Body of pancreas (tissue), 4 donors: ENCODE measurements at regions not wholly inside any gene's neighbourhood (a gene's known extent, or its start where the extent isn't known, plus 50 kb on each side); places are given as distances from the start of the nearest gene placed in this dataset.

Source experiments
- ATAC-seq: fragments of 150-250 bp; one replicate; pipeline ENCODE4 v1.9.1; 2016
- DNase-seq, 4 donors: peaks; one replicate each; pipeline ENCODE4 v3.0.0-alpha.2; 2019
- H3K27ac ChIP-seq, 4 donors: fragments of 200-600 bp; sonication (generic); 1 replicate in 3 of 4; 2 replicates in 1 of 4; pipeline versions ENCODE4 v1.5.1 to v1.6.1; 2016 to 2019; ENCODE audit warnings: mild to moderate bottlenecking in 1 of 4, mixed read lengths in 1 of 4, moderate library complexity in 1 of 4
- H3K27me3 ChIP-seq, 2 donors: fragments of 200-600 bp; sonication (generic); one replicate each; pipeline ENCODE4 v1.6.0; 2016; ENCODE audit warnings: mild to moderate bottlenecking in 1 of 2
- H3K36me3 ChIP-seq, 2 donors: fragments of 200-600 bp; sonication (generic); replicated peaks in 1 of 2; 2 replicates each; pipeline ENCODE4 v1.5.1; 2016; ENCODE audit warnings: low read depth in 2 of 2; ENCODE audit not compliant: insufficient read depth in 1 of 2
- H3K4me1 ChIP-seq: fragments of 200-600 bp; sonication (generic); one replicate; pipeline ENCODE4 v1.6.0; 2016
- H3K4me3 ChIP-seq, 2 donors: fragments of 200-600 bp; sonication (generic); 1 replicate in 1 of 2; 2 replicates in 1 of 2; pipeline ENCODE4 v1.5.1; 2016 to 2019
- H3K9me3 ChIP-seq, 3 donors: fragments of 200-600 bp; sonication (generic); 1 replicate in 2 of 3; 2 replicates in 1 of 3; pipeline ENCODE4 v1.5.1; 2016
- POLR2A ChIP-seq, 3 donors: fragments of 450-650 bp; IDR thresholded peaks; one replicate each; pipeline ENCODE4 v1.6.1; 2016; ENCODE audit warnings: antibody characterized with exemption in 3 of 3, mild to moderate bottlenecking in 2 of 3
- WGBS, 2 donors: methylation state at CpG; one replicate each; pipeline ENCODE4 v1.1.5; 2017; 5-methylcytosine and 5-hydroxymethylcytosine counted together
- intact Hi-C: fragments of 100-400 bp; cut with DNase I; formaldehyde crosslinking; loops from one replicate; pipeline ENCODE4 v1.15.1; 2023
- TF ChIP-seq, protein P1 (sequence below), 7 experiments: fragments of 450-650 bp in 4 of 7; fragments of 200-600 bp in 3 of 7; sonication (generic) in 3 of 7; IDR thresholded peaks; one replicate each; pipeline ENCODE4 v1.5.1; 2016 to 2019; ENCODE audit warnings: antibody characterized with exemption in 7 of 7

DNA sequence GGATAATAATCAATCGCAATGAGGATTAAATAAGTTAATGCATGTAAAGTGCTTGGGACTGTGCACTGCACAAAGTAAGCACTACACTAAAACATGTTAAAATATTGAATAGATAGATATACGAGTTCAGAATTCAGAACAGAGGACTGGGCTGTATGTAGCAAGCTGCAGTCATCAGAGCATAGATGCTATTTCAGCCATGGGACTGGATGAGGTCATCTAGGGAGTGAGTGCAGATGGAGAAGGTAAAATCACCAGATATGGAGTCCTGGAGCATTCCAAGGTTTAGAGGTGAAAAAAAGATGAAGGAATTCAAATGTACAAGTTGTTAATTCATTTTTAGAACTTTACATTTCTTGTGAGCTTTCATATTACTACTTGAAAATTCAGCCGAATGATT, 347.5 kb upstream of the DDI1 start:
- H3K4me3 ChIP-seq = no peak overlapping the region
- intact Hi-C loops = no loop called here
- TF ChIP-seq, protein P1, sequence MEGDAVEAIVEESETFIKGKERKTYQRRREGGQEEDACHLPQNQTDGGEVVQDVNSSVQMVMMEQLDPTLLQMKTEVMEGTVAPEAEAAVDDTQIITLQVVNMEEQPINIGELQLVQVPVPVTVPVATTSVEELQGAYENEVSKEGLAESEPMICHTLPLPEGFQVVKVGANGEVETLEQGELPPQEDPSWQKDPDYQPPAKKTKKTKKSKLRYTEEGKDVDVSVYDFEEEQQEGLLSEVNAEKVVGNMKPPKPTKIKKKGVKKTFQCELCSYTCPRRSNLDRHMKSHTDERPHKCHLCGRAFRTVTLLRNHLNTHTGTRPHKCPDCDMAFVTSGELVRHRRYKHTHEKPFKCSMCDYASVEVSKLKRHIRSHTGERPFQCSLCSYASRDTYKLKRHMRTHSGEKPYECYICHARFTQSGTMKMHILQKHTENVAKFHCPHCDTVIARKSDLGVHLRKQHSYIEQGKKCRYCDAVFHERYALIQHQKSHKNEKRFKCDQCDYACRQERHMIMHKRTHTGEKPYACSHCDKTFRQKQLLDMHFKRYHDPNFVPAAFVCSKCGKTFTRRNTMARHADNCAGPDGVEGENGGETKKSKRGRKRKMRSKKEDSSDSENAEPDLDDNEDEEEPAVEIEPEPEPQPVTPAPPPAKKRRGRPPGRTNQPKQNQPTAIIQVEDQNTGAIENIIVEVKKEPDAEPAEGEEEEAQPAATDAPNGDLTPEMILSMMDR (IDR thresholded peaks at IDR 0.05) = no peak
- TF ChIP-seq POLR2A (IDR thresholded peaks at IDR 0.05) = no peak
- DNase-seq = no peak
- no peaks in the 10 kb centered on the region for H3K9me3 ChIP-seq
- H3K36me3 ChIP-seq = no peaks in the 10 kb centered on the region
- no peaks in the 10 kb centered on the region for H3K27me3 ChIP-seq
- ATAC-seq = no peak
- 79 to 83% methylated on average over 3 of the region's 3 CpGs for WGBS, 2 donors
- H3K4me1 ChIP-seq = no peaks in the 10 kb centered on the region
- no peak overlapping the region for H3K27ac ChIP-seq

DNA sequence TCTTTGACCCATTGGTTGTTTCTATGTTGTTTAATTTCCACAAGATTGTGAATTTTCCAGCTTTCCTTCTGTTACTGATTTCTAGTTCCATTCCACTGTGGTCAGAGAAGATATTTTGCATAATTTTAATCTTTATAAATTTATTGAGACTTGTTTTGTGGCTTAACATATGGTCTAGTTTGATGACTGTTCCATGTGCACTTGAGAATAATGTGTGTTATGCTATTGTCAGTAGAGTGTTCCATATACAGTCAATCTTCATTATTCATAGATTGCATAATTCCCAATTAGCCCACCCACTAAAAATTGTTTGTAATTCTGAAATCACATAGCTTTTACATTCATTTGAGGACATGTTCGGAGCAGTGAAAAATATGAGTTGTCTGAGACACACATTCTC, 346.1 kb upstream of the DDI1 start:
- Histone ChIP-seq H3K4me1 (no peaks in the 10 kb centered on the region), H3K4me3 (no peak overlapping the region), H3K27ac (no peak overlapping the region), H3K9me3 (no peaks in the 10 kb centered on the region), H3K27me3 (no peaks in the 10 kb centered on the region), H3K36me3 (no peaks in the 10 kb centered on the region)
- no peak for DNase-seq
- no peak for ATAC-seq
- 92 to 97% methylated on average over 1 of the region's 1 CpG for WGBS, 2 donors
- intact Hi-C loops = no loop called here
- TF ChIP-seq, protein P1 (IDR thresholded peaks at IDR 0.05) = no peak
- no peak for TF ChIP-seq POLR2A (IDR thresholded peaks at IDR 0.05)

DNA sequence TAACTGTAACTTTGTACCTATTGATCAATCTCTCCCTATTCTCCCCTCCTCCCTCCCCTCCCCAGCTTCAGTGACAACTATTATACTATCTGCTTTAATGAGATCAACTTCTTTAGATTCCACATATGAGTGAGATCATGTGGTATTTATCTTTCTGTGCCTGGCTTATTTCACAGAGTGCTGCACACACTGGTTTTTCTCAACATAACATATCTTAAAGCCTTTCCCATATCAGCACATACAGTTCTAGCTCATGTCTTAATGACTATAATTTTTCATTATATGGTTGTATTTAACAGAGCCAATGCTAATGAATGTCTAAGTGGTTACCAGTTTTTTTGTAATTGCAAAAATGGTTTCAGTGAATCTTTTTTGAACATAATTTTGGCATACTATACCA, 340.3 kb upstream of the DDI1 start:
- H3K27ac ChIP-seq = no peak overlapping the region
- DNase-seq (no peak), ATAC-seq (no peak)
- no peaks in the 10 kb centered on the region for H3K9me3 ChIP-seq
- intact Hi-C loops = no loop called here
- H3K27me3 ChIP-seq = no peaks in the 10 kb centered on the region
- H3K36me3 ChIP-seq = no peaks in the 10 kb centered on the region
- TF ChIP-seq, protein P1 (IDR thresholded peaks at IDR 0.05) = no peak
- no peak for TF ChIP-seq POLR2A (IDR thresholded peaks at IDR 0.05)
- H3K4me1 ChIP-seq = peaks cover 3% of the 10 kb centered on the region
- no peak overlapping the region for H3K4me3 ChIP-seq

DNA sequence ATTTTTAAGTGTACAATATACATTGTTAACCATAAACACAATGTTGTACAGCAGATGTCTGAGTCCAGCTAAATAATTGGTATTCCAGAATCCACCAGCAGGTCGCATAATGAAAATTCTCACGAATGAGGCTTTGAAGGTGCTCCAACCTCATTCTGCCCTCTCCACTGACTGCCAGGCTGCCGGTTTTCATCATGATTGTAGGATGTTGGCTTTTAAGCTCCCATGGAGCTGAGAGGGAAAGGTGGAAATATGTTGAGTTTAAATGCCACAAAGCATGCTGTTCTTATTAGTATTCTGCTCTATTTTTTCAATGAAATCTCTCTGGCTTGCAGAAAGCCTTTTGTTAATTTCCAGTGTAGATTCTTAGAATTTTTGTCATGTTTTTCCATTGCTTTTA, 337.2 kb upstream of the DDI1 start:
- ATAC-seq (no peak), DNase-seq (no peak)
- intact Hi-C loops = no loop called here
- Histone ChIP-seq H3K27ac (peak overlapping the region in 2 of 4 donors; percentile 34 to 69), H3K4me1 (peaks cover 10% of the 10 kb centered on the region), H3K36me3 (no peaks in the 10 kb centered on the region), H3K4me3 (no peak overlapping the region), H3K27me3 (no peaks in the 10 kb centered on the region), H3K9me3 (no peaks in the 10 kb centered on the region)
- TF ChIP-seq, protein P1 (IDR thresholded peaks at IDR 0.05) = peak in 4 of 7 experiments; percentile 13 to 33 (median 20)
- TF ChIP-seq POLR2A (IDR thresholded peaks at IDR 0.05) = no peak
- whole genome bisulfite sequencing, 2 donors = 23 to 27% methylated on average over 3 of the region's 3 CpGs

DNA sequence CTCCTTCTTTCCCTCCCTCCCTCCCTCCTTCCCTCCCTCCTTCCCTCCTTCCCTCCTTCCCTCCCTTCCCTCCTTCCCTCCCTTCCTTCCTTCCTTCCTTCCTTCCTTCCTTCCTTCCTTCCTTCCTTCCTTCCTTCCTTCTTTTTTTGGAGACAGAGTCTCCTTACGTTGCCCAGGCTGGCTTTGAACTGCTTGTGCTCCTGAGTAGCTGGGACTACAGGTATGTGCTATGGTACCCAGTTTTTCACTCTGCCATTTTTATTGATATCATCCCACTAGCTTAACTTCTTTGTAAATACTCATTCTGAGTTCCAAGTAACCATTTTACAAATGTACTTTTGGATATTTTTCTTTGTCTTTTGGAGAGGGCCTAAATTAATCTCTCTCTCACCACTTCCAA, 336.8 kb upstream of the DDI1 start:
- Histone ChIP-seq H3K36me3 (no peaks in the 10 kb centered on the region), H3K27me3 (no peaks in the 10 kb centered on the region), H3K4me1 (peaks cover 10% of the 10 kb centered on the region), H3K4me3 (no peak overlapping the region), H3K27ac (peak overlapping the region in 3 of 4 donors; percentile 10 to 69 (median 49)), H3K9me3 (no peaks in the 10 kb centered on the region)
- 80 to 92% methylated on average over 1 of the region's 1 CpG for WGBS, 2 donors
- no peak for ATAC-seq
- intact Hi-C loops = no loop called here
- TF ChIP-seq, protein P1 (IDR thresholded peaks at IDR 0.05) = no peak
- no peak for TF ChIP-seq POLR2A (IDR thresholded peaks at IDR 0.05)
- DNase-seq = no peak
